HAP-1 (cell line): ENCODE measurements at regions not wholly inside any gene's neighbourhood (a gene's known extent, or its start where the extent isn't known, plus 50 kb on each side); places are given as distances from the start of the nearest gene placed in this dataset.

Experiments used
- DNase-seq, 2 experiments: peaks; one replicate each; pipeline ENCODE4 v3.0.0-alpha.2; 2016 to 2020; ENCODE audit warnings: low spot score in 2 of 2
- H3K27me3 ChIP-seq: fragments of 250-450 bp; sonication (Bioruptor Pico); 2 replicates; pipeline ENCODE4 v1.5.1; 2020; ENCODE audit warnings: low read depth, mild to moderate bottlenecking, moderate library complexity
- H3K36me3 ChIP-seq: fragments of 250-450 bp; sonication (Bioruptor Pico); replicated peaks from 2 replicates; pipeline ENCODE4 v1.5.1; 2020; ENCODE audit warnings: mild to moderate bottlenecking
- H3K4me1 ChIP-seq: fragments of 250-450 bp; sonication (Bioruptor Pico); 2 replicates; pipeline ENCODE4 v1.5.1; 2020; ENCODE audit warnings: mild to moderate bottlenecking
- H3K4me3 ChIP-seq: fragments of 250-450 bp; sonication (Bioruptor Pico); 2 replicates; pipeline ENCODE4 v1.5.1; 2020; ENCODE audit warnings: mild to moderate bottlenecking, moderate library complexity
- H3K9me3 ChIP-seq: fragments of 250-450 bp; sonication (Bioruptor Pico); 2 replicates; pipeline ENCODE4 v1.5.1; 2020; ENCODE audit warnings: mild to moderate bottlenecking, moderate library complexity
- in situ Hi-C: fragments of 300-500 bp; cut with MboI; formaldehyde crosslinking; loops from 3 replicates; pipeline ENCODE4 v1.14.3; 2020; ENCODE audit warnings: low sequenced_read_pairs, inconsistent platforms, mixed read lengths

GRCh38 chr20:22908437-22908836 is 126.7 kb upstream of the SSTR4 start:
- H3K9me3 ChIP-seq = peaks cover 3% of the 10 kb centered on the region; the same call in 1 of the 2 replicates
- no peak overlapping the region for H3K4me3 ChIP-seq
- H3K27me3 ChIP-seq = no peaks in the 10 kb centered on the region
- H3K36me3 ChIP-seq = no peaks in the 10 kb centered on the region
- in situ Hi-C loops = no loop called here
- no peak for DNase-seq
- no peaks in the 10 kb centered on the region for H3K4me1 ChIP-seq

GRCh38 chr20:22908944-22909343 is 126.2 kb upstream of the SSTR4 start:
- H3K27me3 ChIP-seq = no peaks in the 10 kb centered on the region
- no peak for DNase-seq
- H3K4me3 ChIP-seq = no peak overlapping the region
- in situ Hi-C loops = no loop called here
- H3K9me3 ChIP-seq = peaks cover 3% of the 10 kb centered on the region; the same call in 1 of the 2 replicates
- no peaks in the 10 kb centered on the region for H3K36me3 ChIP-seq
- H3K4me1 ChIP-seq = no peaks in the 10 kb centered on the region

- DNase-seq = no peak
- Histone ChIP-seq H3K4me1 (no peaks in the 10 kb centered on the region), H3K27me3 (no peaks in the 10 kb centered on the region), H3K9me3 (peaks cover 3% of the 10 kb centered on the region; the same call in 1 of the 2 replicates), H3K36me3 (no peaks in the 10 kb centered on the region), H3K4me3 (no peak overlapping the region)
- in situ Hi-C loops = no loop called here
These were observed 125.7 kb upstream of the SSTR4 start for GRCh38 chr20:22909436-22909835.

DNA sequence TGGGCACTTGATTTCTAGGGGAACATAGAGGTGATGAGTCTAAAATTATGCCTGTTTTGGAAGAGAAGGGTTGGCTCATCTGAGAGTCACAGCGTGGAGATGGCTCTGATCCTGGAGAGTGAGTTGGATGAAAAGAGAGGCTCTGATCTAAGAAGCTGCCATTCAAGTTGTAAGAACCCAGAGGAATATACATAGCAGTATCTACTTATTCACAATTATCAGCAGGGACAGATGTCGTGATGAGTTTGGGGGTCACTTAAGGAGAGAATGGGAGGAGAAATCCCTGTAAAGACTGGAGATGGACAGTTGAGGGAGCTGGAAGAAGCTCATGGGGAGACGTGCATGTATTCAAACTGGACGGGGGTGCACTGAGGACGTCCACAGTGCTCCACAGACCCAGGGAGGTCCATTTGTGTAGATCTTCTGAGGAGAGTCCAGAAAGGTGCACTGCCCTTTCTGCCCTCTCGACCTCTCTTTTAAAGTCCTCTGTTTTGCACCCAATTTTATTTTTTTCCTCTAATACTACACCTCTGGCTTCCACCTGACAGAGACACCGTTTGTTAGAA is 124.7 kb upstream of the SSTR4 start:
- H3K9me3 ChIP-seq = peaks cover 3% of the 10 kb centered on the region; the same call in 1 of the 2 replicates
- no peaks in the 10 kb centered on the region for H3K27me3 ChIP-seq
- no peaks in the 10 kb centered on the region for H3K36me3 ChIP-seq
- no peaks in the 10 kb centered on the region for H3K4me1 ChIP-seq
- H3K4me3 ChIP-seq = no peak overlapping the region
- in situ Hi-C loops = no loop called here
- no peak for DNase-seq

GRCh38 chr20:22914291-22914690 is 120.8 kb upstream of the SSTR4 start:
- no peaks in the 10 kb centered on the region for H3K36me3 ChIP-seq
- H3K27me3 ChIP-seq = no peaks in the 10 kb centered on the region
- in situ Hi-C loops = no loop called here
- no peak overlapping the region for H3K4me3 ChIP-seq
- H3K9me3 ChIP-seq = peaks cover 3% of the 10 kb centered on the region
- no peak for DNase-seq
- no peaks in the 10 kb centered on the region for H3K4me1 ChIP-seq

GRCh38 chr20:22915512-22915911 is 119.6 kb upstream of the SSTR4 start:
- Histone ChIP-seq H3K9me3 (peaks cover 3% of the 10 kb centered on the region), H3K27me3 (no peaks in the 10 kb centered on the region), H3K4me1 (no peaks in the 10 kb centered on the region), H3K36me3 (no peaks in the 10 kb centered on the region), H3K4me3 (no peak overlapping the region)
- no peak for DNase-seq
- in situ Hi-C loops = no loop called here

- Histone ChIP-seq H3K4me3 (no peak overlapping the region), H3K36me3 (no peaks in the 10 kb centered on the region), H3K4me1 (no peaks in the 10 kb centered on the region), H3K27me3 (no peaks in the 10 kb centered on the region), H3K9me3 (peaks cover 3% of the 10 kb centered on the region)
- in situ Hi-C loops = no loop called here
- no peak for DNase-seq
These were observed 118.9 kb upstream of the SSTR4 start for GRCh38 chr20:22916021-22916842.

DNA sequence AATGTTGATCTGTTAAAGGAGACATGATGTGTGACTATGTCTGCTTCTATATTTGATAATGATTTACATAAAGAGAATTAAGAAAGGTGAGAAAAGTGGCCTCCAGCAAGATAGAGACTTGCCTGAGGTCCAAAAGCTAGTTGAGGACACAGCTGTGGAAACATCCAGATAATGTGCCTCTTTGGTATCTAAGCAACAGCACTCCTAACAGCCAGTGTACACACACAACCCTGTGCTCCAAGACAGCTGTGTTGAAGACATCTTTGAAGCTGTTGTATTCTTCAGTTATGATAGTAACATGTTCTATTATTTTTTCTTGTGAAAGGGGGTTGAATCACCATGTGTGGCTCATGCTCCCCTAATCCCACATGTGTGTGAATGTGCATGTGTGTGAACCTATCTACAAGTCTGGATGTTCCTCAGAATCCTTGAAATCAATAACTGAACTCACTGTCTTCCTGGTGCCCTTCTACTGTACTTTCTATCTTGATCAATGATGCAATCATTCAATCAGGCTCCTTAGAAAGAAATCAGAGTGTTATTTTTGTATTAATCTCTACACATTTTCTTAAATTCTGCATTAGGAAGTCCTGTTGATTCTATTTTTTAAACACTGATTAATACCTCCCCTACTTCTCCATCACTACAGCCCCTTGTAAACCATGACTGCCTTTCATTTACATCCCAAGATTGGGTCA is 116.7 kb upstream of the SSTR4 start:
- Histone ChIP-seq H3K27me3 (no peaks in the 10 kb centered on the region), H3K4me1 (no peaks in the 10 kb centered on the region), H3K36me3 (no peaks in the 10 kb centered on the region), H3K4me3 (no peak overlapping the region), H3K9me3 (no peaks in the 10 kb centered on the region; the same call in none of the 2 replicates)
- no peak for DNase-seq
- in situ Hi-C loops = no loop called here

- no peak for DNase-seq
- in situ Hi-C loops = no loop called here
- Histone ChIP-seq H3K9me3 (no peaks in the 10 kb centered on the region; the same call in none of the 2 replicates), H3K4me1 (no peaks in the 10 kb centered on the region), H3K4me3 (no peak overlapping the region), H3K27me3 (no peaks in the 10 kb centered on the region), H3K36me3 (no peaks in the 10 kb centered on the region)
These were observed 114.2 kb upstream of the SSTR4 start for GRCh38 chr20:22920898-22921297.

GRCh38 chr20:22921595-22922421 is 113.3 kb upstream of the SSTR4 start:
- in situ Hi-C loops = no loop called here
- no peak for DNase-seq

DNA sequence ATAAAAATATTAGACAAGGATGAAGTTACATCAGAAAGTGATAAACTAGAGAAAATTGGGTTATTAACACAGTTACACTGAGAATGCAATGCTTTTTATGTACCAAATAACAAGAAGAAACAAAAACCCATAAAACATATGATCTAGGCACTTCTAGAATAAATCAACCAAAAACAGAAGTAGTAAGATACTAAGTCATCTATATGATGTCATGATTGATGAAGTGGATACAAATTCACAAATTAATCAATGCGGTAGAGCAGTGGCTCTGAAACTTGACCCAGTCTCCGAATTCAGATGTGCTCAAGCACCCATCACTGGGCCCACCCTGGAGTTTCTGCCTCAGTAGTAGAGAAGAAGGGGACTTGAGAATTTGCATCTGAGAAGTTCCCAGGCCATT is 112.1 kb upstream of the SSTR4 start:
- Histone ChIP-seq H3K36me3 (no peaks in the 10 kb centered on the region), H3K27me3 (no peaks in the 10 kb centered on the region), H3K4me3 (no peak overlapping the region), H3K9me3 (no peaks in the 10 kb centered on the region; the same call in none of the 2 replicates), H3K4me1 (no peaks in the 10 kb centered on the region)
- in situ Hi-C loops = no loop called here
- DNase-seq = no peak

More at GRCh38 chr20:22921595-22922421, 113.3 kb upstream of the SSTR4 start:
- Histone ChIP-seq H3K4me1 (no peaks in the 10 kb centered on the region), H3K27me3 (no peaks in the 10 kb centered on the region), H3K9me3 (no peaks in the 10 kb centered on the region; the same call in none of the 2 replicates), H3K4me3 (no peak overlapping the region), H3K36me3 (no peaks in the 10 kb centered on the region)

- no peaks in the 10 kb centered on the region; the same call in none of the 2 replicates for H3K9me3 ChIP-seq
- no peak overlapping the region for H3K4me3 ChIP-seq
- H3K27me3 ChIP-seq = no peaks in the 10 kb centered on the region
- DNase-seq = no peak
- no peaks in the 10 kb centered on the region for H3K4me1 ChIP-seq
- H3K36me3 ChIP-seq = no peaks in the 10 kb centered on the region
- in situ Hi-C loops = no loop called here
These were observed 110.9 kb upstream of the SSTR4 start for GRCh38 chr20:22924046-22924737.
